ENCODE measurements at regions not wholly inside any gene's neighbourhood (a gene's known extent, or its start where the extent isn't known, plus 50 kb on each side); places are given as distances from the start of the nearest gene placed in this dataset.

- no peak for TF ChIP-seq POLR2AphosphoS5 (IDR thresholded peaks at IDR 0.05)
- TF ChIP-seq, protein P1, sequence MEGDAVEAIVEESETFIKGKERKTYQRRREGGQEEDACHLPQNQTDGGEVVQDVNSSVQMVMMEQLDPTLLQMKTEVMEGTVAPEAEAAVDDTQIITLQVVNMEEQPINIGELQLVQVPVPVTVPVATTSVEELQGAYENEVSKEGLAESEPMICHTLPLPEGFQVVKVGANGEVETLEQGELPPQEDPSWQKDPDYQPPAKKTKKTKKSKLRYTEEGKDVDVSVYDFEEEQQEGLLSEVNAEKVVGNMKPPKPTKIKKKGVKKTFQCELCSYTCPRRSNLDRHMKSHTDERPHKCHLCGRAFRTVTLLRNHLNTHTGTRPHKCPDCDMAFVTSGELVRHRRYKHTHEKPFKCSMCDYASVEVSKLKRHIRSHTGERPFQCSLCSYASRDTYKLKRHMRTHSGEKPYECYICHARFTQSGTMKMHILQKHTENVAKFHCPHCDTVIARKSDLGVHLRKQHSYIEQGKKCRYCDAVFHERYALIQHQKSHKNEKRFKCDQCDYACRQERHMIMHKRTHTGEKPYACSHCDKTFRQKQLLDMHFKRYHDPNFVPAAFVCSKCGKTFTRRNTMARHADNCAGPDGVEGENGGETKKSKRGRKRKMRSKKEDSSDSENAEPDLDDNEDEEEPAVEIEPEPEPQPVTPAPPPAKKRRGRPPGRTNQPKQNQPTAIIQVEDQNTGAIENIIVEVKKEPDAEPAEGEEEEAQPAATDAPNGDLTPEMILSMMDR (IDR thresholded peaks at IDR 0.05) = no peak
Measured at GRCh38 chr5:114727358-114727757, 365.5 kb downstream of the KCNN2 start.
